CD4-positive, alpha-beta T cell treated with Interferon gamma for 1 hour (primary cell): ENCODE measurements at regions not wholly inside any gene's neighbourhood (a gene's known extent, or its start where the extent isn't known, plus 50 kb on each side); places are given as distances from the start of the nearest gene placed in this dataset.

ENCODE experiments used
- DNase-seq: peaks from one replicate; pipeline ENCODE4 v3.0.0-alpha.2; 2020

GRCh38 chr10:10222304-10222841 is 795.3 kb upstream of the CELF2 start:
- DNase-seq = no peak

DNA sequence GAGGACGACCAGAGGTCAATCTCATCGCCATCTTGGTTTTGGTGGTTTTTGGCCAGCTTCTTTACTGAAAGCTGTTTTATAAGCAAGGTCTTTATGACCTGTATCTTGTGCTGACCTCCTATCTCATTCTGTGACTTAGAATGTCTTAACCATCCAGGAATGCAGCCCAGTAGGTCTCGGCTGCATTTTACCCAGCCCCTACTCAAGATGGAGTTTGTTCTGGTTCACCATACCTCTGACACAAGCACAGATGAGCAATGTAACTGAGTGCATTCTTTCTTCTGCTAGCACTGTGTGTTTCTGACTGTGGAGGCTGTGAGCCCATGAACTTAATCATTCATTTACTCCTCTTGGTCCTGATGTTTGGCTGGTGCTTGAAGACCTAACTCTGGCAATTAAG is 794.5 kb upstream of the CELF2 start:
- DNase-seq = no peak

DNA sequence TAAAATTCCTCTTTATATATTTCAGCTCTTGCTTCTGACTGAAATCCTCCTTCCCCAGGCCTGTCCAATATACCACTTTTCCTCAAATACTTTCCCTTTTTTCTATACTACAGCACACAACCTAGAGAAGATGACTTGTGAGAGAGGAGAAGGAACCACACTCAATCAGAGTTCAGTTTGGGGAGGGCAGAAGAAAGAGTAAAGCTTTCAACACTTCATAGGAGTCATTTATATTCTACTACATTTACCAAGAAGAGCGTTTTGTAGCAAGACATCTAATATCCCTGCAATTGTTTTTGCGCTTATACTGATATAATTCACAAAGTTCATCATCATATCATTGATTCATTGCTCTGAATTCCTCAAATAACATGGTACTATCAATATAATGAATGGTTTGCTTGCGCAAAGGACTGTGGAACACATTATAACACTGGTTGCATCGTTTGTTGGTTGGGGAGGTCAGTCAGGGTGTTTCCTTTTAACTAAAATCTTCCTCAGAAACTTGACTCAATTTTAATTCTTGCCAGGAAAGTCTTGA is 792.5 kb upstream of the CELF2 start:
- no peak for DNase-seq

- no peak for DNase-seq
Observed at GRCh38 chr10:10233229-10233628, 784.4 kb upstream of the CELF2 start.

GRCh38 chr10:10235003-10235402 is 782.7 kb upstream of the CELF2 start:
- DNase-seq = no peak

GRCh38 chr10:10247585-10247984 is 770.1 kb upstream of the CELF2 start:
- DNase-seq = no peak

DNA sequence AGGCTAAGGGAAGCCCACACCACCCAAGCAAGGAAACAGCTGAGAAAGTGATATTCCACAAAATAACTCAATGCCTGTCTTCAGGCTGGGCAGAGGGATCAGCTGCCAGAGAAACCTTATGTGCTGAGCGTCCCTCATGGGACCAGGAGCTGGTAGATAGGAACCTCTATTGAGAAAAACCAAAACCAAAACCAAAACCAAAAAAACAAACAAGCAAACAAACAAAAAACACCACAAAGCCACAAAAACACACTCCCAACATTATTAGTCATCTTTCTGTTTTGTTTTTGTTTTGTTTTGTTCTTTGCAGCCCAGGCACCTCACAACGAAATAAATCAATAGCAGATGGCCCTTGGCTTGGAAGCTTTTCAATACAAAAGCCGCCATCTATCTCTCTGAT is 760.8 kb upstream of the CELF2 start:
- DNase-seq = no peak

DNA sequence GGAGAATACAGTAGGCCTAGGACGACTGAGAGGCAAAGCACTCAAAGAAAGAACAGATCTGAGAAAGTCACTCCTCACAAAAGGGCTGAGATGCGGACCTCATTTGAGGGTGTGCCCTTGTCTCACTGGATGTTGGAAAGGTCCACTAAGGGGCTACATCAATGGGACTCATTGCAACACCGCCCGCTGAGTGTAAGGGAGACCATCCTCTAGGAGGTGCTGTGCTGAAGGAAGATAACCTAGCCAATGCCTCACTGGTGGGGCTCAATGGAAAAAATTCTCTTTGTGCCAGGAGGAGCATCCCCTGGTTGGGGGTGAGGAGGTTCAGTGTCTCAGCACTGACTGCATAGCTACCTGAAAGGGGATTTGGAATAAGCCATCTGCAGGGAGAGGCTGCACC is 758.7 kb upstream of the CELF2 start:
- no peak for DNase-seq

GRCh38 chr10:10270126-10271050 is 747.3 kb upstream of the CELF2 start:
- no peak for DNase-seq

- no peak for DNase-seq
Observed at GRCh38 chr10:10271639-10272192, 746.0 kb upstream of the CELF2 start.

DNA sequence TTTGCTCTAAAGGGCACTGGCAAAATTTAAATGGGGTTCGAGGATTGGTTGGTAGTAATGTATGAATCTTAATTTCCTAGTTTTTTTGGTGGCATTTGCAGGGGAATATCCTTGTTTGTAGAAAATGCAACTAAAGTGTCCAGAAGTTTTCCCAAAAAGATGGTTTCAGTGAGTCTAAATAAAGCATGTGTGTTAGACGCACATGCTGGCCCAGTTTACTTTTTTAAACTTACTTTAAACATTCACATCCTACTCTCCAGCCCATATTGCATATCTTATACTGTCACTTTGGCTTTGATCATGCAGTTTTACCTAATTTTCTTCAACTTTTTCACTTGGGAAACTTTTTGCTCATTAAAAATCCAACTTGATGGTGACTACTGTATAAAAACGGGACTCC is 744.0 kb upstream of the CELF2 start:
- no peak for DNase-seq

DNA sequence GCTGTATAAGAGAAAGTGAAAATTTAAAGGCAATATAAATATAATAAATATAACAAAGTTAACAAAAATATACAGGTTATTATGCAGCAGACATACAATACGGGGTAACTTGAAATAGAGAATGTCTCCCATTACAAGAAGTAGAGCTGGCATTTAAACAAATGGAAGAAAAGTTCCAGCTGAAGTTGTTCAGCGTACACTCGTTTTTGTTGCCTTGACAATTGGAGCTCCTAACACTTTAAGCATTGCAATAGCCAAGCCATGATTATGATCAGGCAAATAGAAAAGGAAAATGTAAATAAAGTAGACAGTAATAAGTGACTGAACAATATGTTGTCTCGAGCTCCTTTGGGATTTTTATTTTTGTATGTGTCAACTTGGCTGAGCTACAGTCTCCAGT is 737.8 kb upstream of the CELF2 start:
- no peak for DNase-seq

- DNase-seq = no peak
Observed at GRCh38 chr10:10292501-10292900, 725.2 kb upstream of the CELF2 start.

- DNase-seq = no peak
Observed at GRCh38 chr10:10293041-10293440, 724.6 kb upstream of the CELF2 start.

GRCh38 chr10:10293481-10293951 is 724.2 kb upstream of the CELF2 start:
- DNase-seq = no peak

GRCh38 chr10:10294184-10294880 is 723.3 kb upstream of the CELF2 start:
- no peak for DNase-seq

DNA sequence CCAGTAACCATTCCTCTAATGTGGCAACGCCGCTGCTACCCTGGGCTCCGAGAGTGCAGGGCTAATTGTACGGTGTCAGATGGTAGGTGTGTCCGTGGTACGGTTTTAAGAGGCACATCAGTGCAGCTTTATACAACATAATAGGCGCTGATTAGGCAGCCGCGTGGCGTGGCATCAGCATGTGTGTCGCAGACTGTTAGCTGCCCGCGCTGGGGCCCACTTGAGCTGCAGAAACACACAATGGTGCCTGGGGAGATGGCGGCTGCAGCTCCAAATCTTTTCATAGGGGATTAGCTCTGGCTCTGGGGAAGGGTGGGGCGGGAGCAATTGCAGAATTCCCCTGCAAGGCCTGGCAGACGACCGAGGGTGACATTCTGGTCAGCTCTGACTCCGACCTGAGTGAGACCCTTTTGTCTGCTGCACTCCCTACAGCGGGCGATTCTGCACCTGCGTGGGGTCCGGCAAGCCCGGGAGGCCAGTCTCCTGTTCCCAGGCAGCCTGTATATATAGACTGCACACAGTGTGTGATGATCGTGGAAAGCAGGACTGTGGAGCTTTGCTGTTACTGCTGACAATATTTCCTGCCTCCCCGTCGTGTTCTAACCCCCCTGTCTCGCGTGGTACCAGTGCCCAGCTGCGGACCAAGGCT is 722.7 kb upstream of the CELF2 start:
- DNase-seq = no peak

- DNase-seq = no peak
Observed at GRCh38 chr10:10295537-10295936, 722.1 kb upstream of the CELF2 start.

DNA sequence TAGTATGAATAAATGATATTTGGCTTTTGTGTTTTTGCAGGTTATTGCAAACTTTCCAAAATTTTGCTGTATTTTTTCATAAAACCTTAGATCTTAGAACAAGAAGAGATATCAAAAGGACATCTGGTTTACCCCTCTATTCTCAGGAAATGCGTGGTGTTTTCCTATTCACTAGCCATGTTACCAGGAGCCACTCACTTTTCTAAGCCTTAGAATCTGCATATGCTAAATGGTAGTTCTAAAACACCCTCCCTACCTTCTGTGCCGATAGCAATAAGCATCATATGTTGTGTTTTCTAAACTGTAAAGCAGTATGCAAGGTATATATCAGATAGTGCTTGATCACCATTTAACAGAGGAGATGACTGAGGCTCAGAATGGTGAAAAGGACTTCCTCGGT is 715.0 kb upstream of the CELF2 start:
- DNase-seq = no peak

- no peak for DNase-seq
Observed at GRCh38 chr10:10307036-10307435, 710.6 kb upstream of the CELF2 start.

DNA sequence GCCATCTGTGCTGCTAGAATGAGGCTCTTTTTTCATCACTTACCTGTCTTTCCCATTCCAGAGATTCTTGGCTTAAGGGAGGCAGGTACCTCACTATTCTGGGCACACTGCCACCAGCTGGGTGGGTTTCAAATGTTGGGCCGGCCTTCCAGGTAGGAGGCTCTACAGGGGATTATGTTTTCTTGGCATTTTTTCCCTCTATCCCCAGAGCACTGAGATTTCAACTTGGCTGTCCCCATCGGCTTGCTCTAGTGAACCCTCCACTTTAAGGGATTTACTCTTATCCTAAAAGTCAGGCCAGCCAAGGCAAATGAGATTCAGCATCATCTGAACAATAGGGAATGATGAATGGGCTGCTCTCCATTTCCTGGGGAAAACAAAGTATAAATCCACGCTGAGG is 710.1 kb upstream of the CELF2 start:
- no peak for DNase-seq

- DNase-seq = no peak
Observed at GRCh38 chr10:10310498-10310897, 707.2 kb upstream of the CELF2 start.

DNA sequence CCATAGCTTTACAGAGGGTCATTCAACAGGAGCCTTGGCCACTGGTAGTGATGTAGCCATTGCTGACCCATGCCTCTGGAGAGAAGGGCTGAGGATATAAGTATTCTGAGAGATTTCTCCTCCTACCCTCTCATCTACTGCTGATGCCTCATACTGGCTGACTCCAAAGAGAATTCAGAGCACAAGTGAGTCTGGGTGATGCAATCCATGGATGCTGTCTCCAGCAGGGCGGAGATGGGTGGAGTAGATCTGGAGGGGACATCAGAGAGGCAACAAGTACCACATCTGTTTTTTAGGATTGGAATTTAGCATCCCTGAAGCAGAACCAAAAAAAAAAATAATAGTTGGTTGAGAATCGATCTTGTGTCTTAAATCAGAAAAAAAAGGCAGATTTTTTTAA is 705.7 kb upstream of the CELF2 start:
- DNase-seq = no peak
